SK-N-SH (cell line): ENCODE measurements at regions not wholly inside any gene's neighbourhood (a gene's known extent, or its start where the extent isn't known, plus 50 kb on each side); places are given as distances from the start of the nearest gene placed in this dataset.
A peak's percentile ranks its signal among the peaks of the same experiment; 100 is the strongest.

ENCODE experiments used
- CTCF ChIA-PET: fragments of 300-600, 350-600 bp; formaldehyde crosslinking; extraction: SDS; loops from one replicate; lab custom pipeline; 2021; lab: Yijun Ruan, JAX
- POLR2A ChIA-PET: fragments of 350-600 bp; sonication (Branson Sonifier 250); formaldehyde crosslinking; extraction: SDS; loops from one replicate; lab custom pipeline; 2020; ENCODE audit warnings: antibody characterized with exemption, inconsistent platforms; lab: Yijun Ruan, JAX
- DNase-seq: peaks from one replicate; pipeline ENCODE4 v3.0.0; 2012
- H2AFZ ChIP-seq: fragments of 200-600 bp; sonication (generic); 2 replicates; pipeline ENCODE4 v1.8.1; 2016; ENCODE audit warnings: antibody characterized with exemption, mild to moderate bottlenecking, low read depth
- H3F3A ChIP-seq: fragments of 200-600 bp; sonication (generic); replicated peaks from 2 replicates; pipeline ENCODE3; 2016; ENCODE audit warnings: antibody characterized with exemption, mild to moderate bottlenecking; ENCODE audit not compliant: insufficient read depth
- H3K27ac ChIP-seq, 2 experiments: fragments of 200-500 bp in 1 of 2; fragments of 200-600 bp in 1 of 2; sonication (Bioruptor generic) in 1 of 2; sonication (generic), shearing (Covaris generic) in 1 of 2; 2 replicates each; pipeline versions ENCODE4 v1.5.1 to v1.6.1; 2014 to 2016; ENCODE audit warnings: low read depth in 2 of 2, inconsistent platforms in 1 of 2, low read length in 1 of 2, mild to moderate bottlenecking in 1 of 2, mixed read lengths in 1 of 2
- H3K27me3 ChIP-seq: fragments of 200-600 bp; sonication (generic), shearing (Covaris generic); 2 replicates; pipeline ENCODE4 v1.6.1; 2016; ENCODE audit warnings: mixed run types; ENCODE audit not compliant: insufficient read depth
- H3K36me3 ChIP-seq, 2 experiments: fragments of 200-500 bp in 1 of 2; fragments of 200-600 bp in 1 of 2; sonication (Bioruptor generic) in 1 of 2; sonication (generic) in 1 of 2; replicated peaks in 1 of 2; 2 replicates each; pipeline versions ENCODE3 to v1.5.1; 2014 to 2016; ENCODE audit warnings: low read length in 1 of 2, mild to moderate bottlenecking in 1 of 2; ENCODE audit not compliant: insufficient read depth in 2 of 2, control insufficient read depth in 1 of 2
- H3K4me1 ChIP-seq, 2 experiments: fragments of 200-500 bp in 1 of 2; fragments of 200-600 bp in 1 of 2; sonication (Bioruptor generic) in 1 of 2; sonication (generic), shearing (Covaris generic) in 1 of 2; 2 replicates each; pipeline versions ENCODE4 v1.5.1 to v1.6.1; 2014 to 2016; ENCODE audit warnings: low read depth in 1 of 2, low read length in 1 of 2, mixed run types in 1 of 2; ENCODE audit not compliant: insufficient read depth in 2 of 2, control insufficient read depth in 1 of 2
- H3K4me2 ChIP-seq: fragments of 200-600 bp; sonication (generic), shearing (Covaris generic); 2 replicates; pipeline ENCODE4 v1.6.1; 2017; ENCODE audit warnings: mixed run types
- H3K4me3 ChIP-seq, 2 experiments: fragments of 200-500 bp in 1 of 2; fragments of 200-600 bp in 1 of 2; sonication (Bioruptor generic) in 1 of 2; sonication (generic), shearing (Covaris generic) in 1 of 2; 2 replicates each; pipeline versions ENCODE4 v1.5.1 to v1.8.1; 2014 to 2016; ENCODE audit warnings: low read depth in 2 of 2, inconsistent platforms in 1 of 2, low read length in 1 of 2, mild to moderate bottlenecking in 1 of 2, mixed read lengths in 1 of 2, moderate library complexity in 1 of 2
- H3K79me2 ChIP-seq: fragments of 200-600 bp; sonication (generic); 2 replicates; pipeline ENCODE4 v1.8.1; 2017; ENCODE audit warnings: mild to moderate bottlenecking; ENCODE audit not compliant: insufficient read depth
- H3K9ac ChIP-seq: fragments of 200-600 bp; sonication (generic); 2 replicates; pipeline ENCODE4 v1.6.1; 2017; ENCODE audit warnings: mixed run types
- H3K9me2 ChIP-seq: fragments of 200-600 bp; sonication (generic); 2 replicates; pipeline ENCODE4 v1.6.1; 2017; ENCODE audit warnings: mixed run types
- H3K9me3 ChIP-seq: fragments of 200-600 bp; sonication (generic); 2 replicates; pipeline ENCODE4 v1.6.1; 2017; ENCODE audit warnings: mixed run types, mild to moderate bottlenecking, moderate library complexity
- H4K20me1 ChIP-seq: fragments of 200-600 bp; sonication (generic); 2 replicates; pipeline ENCODE4 v1.6.1; 2017; ENCODE audit warnings: mild to moderate bottlenecking, mixed run types; ENCODE audit not compliant: insufficient read depth
- ELF1 ChIP-seq: IDR thresholded peaks from 2 replicates; pipeline ENCODE4 v1.4.0; 2012
- EP300 ChIP-seq, 2 experiments: IDR thresholded peaks; 2 replicates each; pipeline versions ENCODE4 v1.4.0 to v1.6.1; 2012; ENCODE audit warnings: borderline replicate concordance in 1 of 2, low read depth in 1 of 2, low read length in 1 of 2
- FOXJ3 ChIP-seq: sonication (generic); formaldehyde crosslinking; IDR thresholded peaks from 2 replicates; pipeline ENCODE4 v1.5.1; 2020; ENCODE audit warnings: mild to moderate bottlenecking, missing genetic modification reagents
- NFIC ChIP-seq: IDR thresholded peaks from 2 replicates; pipeline ENCODE4 v1.4.0; 2012; ENCODE audit warnings: borderline replicate concordance
- POLR2AphosphoS5 ChIP-seq: IDR thresholded peaks from 2 replicates; pipeline ENCODE4 v1.6.1; 2012; ENCODE audit warnings: low read depth, low read length
- SIN3A ChIP-seq: IDR thresholded peaks from 2 replicates; pipeline ENCODE4 v1.6.1; 2012; ENCODE audit warnings: low read depth, mild to moderate bottlenecking, low read length, moderate library complexity, borderline replicate concordance
- WGBS: methylation state at CpG from one replicate; pipeline ENCODE4 v1.1.6; 2017; ENCODE audit warnings: low lambda C conversion rate; 5-methylcytosine and 5-hydroxymethylcytosine counted together
- TF ChIP-seq, protein P1 (sequence below): IDR thresholded peaks from 2 replicates; pipeline ENCODE4 v1.6.1; 2012; ENCODE audit warnings: mild to moderate bottlenecking, low read depth, low read length, moderate library complexity
- TF ChIP-seq, protein P2 (sequence below): fragments of 150-350 bp; IDR thresholded peaks from 2 replicates; pipeline ENCODE4 v1.6.1; 2017; ENCODE audit warnings: antibody characterized with exemption, low read length, low read depth, borderline replicate concordance
- TF ChIP-seq, protein P3 (sequence below): IDR thresholded peaks from 2 replicates; pipeline ENCODE4 v1.4.0; 2012; ENCODE audit warnings: low read depth, borderline replicate concordance
- TF ChIP-seq, protein P4 (sequence below): IDR thresholded peaks from 2 replicates; pipeline ENCODE4; 2012

DNA sequence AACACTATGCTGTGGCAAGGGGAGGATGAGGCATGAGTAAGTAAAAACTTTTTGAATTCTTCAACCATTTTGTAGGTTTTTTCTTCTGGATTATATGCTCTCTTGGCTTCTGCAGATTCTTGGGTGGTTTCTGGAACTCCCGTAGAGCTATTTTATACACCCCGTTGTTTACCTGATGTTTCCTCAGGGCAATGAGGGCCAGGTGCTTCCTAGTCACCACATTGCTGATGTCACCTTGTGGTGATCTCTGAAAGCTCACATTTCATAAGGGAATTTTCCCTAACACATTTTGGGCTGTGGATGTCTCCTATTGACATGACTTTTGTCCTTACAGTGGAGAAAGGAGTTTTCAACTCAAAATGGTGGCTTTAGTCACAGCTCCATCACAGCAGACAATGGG is 356.6 kb downstream of the PLA2G4A start:
- ChIA-PET CTCF (no interaction called here), POLR2A (no interaction called here)
- Histone ChIP-seq H4K20me1 (no peaks in the 10 kb centered on the region), H3K4me3 (no peak overlapping the region), H3K79me2 (no peaks in the 10 kb centered on the region), H3K4me2 (no peak overlapping the region), H3K9ac (no peak overlapping the region), H3K4me1 (no peaks in the 10 kb centered on the region), H3K9me3 (no peaks in the 10 kb centered on the region), H2AFZ (no peak overlapping the region), H3K27me3 (no peaks in the 10 kb centered on the region), H3K27ac (no peak overlapping the region), H3K9me2 (no peaks in the 10 kb centered on the region), H3F3A (no peaks in the 10 kb centered on the region), H3K36me3 (no peaks in the 10 kb centered on the region)
- DNase-seq: no peak
- TF ChIP-seq NFIC: no peak
- TF ChIP-seq, protein P1, sequence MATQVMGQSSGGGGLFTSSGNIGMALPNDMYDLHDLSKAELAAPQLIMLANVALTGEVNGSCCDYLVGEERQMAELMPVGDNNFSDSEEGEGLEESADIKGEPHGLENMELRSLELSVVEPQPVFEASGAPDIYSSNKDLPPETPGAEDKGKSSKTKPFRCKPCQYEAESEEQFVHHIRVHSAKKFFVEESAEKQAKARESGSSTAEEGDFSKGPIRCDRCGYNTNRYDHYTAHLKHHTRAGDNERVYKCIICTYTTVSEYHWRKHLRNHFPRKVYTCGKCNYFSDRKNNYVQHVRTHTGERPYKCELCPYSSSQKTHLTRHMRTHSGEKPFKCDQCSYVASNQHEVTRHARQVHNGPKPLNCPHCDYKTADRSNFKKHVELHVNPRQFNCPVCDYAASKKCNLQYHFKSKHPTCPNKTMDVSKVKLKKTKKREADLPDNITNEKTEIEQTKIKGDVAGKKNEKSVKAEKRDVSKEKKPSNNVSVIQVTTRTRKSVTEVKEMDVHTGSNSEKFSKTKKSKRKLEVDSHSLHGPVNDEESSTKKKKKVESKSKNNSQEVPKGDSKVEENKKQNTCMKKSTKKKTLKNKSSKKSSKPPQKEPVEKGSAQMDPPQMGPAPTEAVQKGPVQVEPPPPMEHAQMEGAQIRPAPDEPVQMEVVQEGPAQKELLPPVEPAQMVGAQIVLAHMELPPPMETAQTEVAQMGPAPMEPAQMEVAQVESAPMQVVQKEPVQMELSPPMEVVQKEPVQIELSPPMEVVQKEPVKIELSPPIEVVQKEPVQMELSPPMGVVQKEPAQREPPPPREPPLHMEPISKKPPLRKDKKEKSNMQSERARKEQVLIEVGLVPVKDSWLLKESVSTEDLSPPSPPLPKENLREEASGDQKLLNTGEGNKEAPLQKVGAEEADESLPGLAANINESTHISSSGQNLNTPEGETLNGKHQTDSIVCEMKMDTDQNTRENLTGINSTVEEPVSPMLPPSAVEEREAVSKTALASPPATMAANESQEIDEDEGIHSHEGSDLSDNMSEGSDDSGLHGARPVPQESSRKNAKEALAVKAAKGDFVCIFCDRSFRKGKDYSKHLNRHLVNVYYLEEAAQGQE: no peak
- 76% methylated on average over 2 of the region's 2 CpGs for WGBS

DNA sequence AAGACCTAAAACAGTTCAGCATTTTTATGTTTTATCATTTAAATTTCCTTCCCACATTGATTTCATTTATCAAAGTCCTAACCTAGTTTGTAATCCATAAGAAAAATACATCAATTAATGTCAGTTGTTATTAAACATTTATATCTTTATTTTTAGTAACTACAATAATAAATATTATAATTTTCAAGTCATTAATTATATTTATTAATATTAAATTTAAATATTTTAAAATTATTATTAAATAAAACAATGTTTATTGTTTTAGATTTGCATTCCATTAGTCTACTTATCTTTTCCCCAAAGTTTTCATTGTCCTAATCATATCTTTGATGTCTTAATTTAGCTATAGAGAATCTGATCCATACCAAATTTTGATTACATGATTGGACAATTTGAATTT is 368.9 kb downstream of the PLA2G4A start:
- Histone ChIP-seq H3K27me3 (no peaks in the 10 kb centered on the region), H3K4me2 (no peak overlapping the region), H3K36me3 (no peaks in the 10 kb centered on the region), H2AFZ (no peak overlapping the region), H4K20me1 (no peaks in the 10 kb centered on the region), H3F3A (no peaks in the 10 kb centered on the region), H3K9ac (no peak overlapping the region), H3K4me1 (no peaks in the 10 kb centered on the region), H3K9me3 (no peaks in the 10 kb centered on the region), H3K9me2 (no peaks in the 10 kb centered on the region), H3K4me3 (no peak overlapping the region), H3K79me2 (no peaks in the 10 kb centered on the region; the same call in 1 of the 2 replicates), H3K27ac (no peak overlapping the region)
- TF ChIP-seq POLR2AphosphoS5 (no peak), ELF1 (no peak), FOXJ3 (no peak)
- TF ChIP-seq, protein P2, sequence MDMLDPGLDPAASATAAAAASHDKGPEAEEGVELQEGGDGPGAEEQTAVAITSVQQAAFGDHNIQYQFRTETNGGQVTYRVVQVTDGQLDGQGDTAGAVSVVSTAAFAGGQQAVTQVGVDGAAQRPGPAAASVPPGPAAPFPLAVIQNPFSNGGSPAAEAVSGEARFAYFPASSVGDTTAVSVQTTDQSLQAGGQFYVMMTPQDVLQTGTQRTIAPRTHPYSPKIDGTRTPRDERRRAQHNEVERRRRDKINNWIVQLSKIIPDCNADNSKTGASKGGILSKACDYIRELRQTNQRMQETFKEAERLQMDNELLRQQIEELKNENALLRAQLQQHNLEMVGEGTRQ: no peak
- ChIA-PET POLR2A (no interaction called here), CTCF (no interaction called here)
- DNase-seq: no peak

DNA sequence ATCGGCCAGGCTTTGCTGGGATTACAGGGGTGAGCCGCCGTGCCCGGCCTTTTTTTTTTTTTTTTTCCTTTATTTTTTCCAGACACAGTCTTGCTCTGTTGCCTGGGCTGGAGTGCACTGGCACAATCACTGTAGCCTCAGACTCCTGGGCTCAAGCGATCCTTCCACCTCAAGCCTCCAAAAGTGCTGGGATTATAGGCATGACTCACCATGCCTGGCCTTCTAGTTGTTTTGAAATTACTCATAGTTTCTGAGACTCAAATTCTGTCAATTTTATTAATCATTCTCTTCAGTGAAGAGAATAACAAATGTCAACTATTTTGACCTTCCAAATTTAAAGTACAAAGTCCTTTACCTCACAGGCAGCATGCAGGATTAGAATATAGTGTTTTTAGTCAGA is 374.5 kb downstream of the PLA2G4A start:
- WGBS: 70% methylated on average over 5 of the region's 5 CpGs
- ChIA-PET POLR2A (no interaction called here), CTCF (no interaction called here)
- DNase-seq: no peak
- H3F3A ChIP-seq: peaks cover 5% of the 10 kb centered on the region
- H3K4me3 ChIP-seq: no peak overlapping the region
- no peaks in the 10 kb centered on the region for H3K36me3 ChIP-seq
- H3K79me2 ChIP-seq: no peaks in the 10 kb centered on the region
- no peak overlapping the region for H3K4me2 ChIP-seq
- H3K9me3 ChIP-seq: no peaks in the 10 kb centered on the region
- no peak overlapping the region for H3K9ac ChIP-seq
- no peaks in the 10 kb centered on the region for H3K9me2 ChIP-seq
- no peak overlapping the region for H3K27ac ChIP-seq
- no peaks in the 10 kb centered on the region for H3K27me3 ChIP-seq
- H3K4me1 ChIP-seq: no peaks in the 10 kb centered on the region
- no peaks in the 10 kb centered on the region for H4K20me1 ChIP-seq
- H2AFZ ChIP-seq: no peak overlapping the region
- TF ChIP-seq SIN3A: no peak
- TF ChIP-seq, protein P3, sequence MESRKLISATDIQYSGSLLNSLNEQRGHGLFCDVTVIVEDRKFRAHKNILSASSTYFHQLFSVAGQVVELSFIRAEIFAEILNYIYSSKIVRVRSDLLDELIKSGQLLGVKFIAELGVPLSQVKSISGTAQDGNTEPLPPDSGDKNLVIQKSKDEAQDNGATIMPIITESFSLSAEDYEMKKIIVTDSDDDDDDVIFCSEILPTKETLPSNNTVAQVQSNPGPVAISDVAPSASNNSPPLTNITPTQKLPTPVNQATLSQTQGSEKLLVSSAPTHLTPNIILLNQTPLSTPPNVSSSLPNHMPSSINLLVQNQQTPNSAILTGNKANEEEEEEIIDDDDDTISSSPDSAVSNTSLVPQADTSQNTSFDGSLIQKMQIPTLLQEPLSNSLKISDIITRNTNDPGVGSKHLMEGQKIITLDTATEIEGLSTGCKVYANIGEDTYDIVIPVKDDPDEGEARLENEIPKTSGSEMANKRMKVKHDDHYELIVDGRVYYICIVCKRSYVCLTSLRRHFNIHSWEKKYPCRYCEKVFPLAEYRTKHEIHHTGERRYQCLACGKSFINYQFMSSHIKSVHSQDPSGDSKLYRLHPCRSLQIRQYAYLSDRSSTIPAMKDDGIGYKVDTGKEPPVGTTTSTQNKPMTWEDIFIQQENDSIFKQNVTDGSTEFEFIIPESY: no peak
- TF ChIP-seq, protein P4, sequence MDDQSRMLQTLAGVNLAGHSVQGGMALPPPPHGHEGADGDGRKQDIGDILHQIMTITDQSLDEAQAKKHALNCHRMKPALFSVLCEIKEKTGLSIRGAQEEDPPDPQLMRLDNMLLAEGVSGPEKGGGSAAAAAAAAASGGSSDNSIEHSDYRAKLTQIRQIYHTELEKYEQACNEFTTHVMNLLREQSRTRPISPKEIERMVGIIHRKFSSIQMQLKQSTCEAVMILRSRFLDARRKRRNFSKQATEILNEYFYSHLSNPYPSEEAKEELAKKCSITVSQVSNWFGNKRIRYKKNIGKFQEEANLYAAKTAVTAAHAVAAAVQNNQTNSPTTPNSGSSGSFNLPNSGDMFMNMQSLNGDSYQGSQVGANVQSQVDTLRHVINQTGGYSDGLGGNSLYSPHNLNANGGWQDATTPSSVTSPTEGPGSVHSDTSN: peak; percentile 63
- TF ChIP-seq, protein P1: no peak
- no peak for TF ChIP-seq EP300 (IDR thresholded peaks at IDR 0.05; ENCODE audit: borderline replicate concordance in 1 of 2, low read depth in 1 of 2, low read length in 1 of 2)
